Kidney epithelial cell (primary cell): ENCODE measurements at regions not wholly inside any gene's neighbourhood (a gene's known extent, or its start where the extent isn't known, plus 50 kb on each side); places are given as distances from the start of the nearest gene placed in this dataset.

ENCODE experiments used
- DNase-seq: peaks from one replicate; pipeline ENCODE4 v3.0.0-alpha.2; 2010; ENCODE audit warnings: low read depth
- H3K27me3 ChIP-seq: 2 replicates; pipeline ENCODE4 v1.6.0; 2011; ENCODE audit warnings: low read length; ENCODE audit not compliant: control insufficient read depth, insufficient read depth
- H3K36me3 ChIP-seq: 2 replicates; pipeline ENCODE4 v1.5.1; 2011; ENCODE audit warnings: low read length; ENCODE audit not compliant: control insufficient read depth, insufficient read depth
- H3K4me3 ChIP-seq: 2 replicates; pipeline ENCODE4 v1.5.1; 2011; ENCODE audit warnings: low read depth, mild to moderate bottlenecking, control low read depth, low read length
- CTCF ChIP-seq: IDR thresholded peaks from 2 replicates; pipeline ENCODE4 v1.5.1; 2011; ENCODE audit warnings: mild to moderate bottlenecking, moderate library complexity, low read length, control low read depth, inconsistent platforms; ENCODE audit not compliant: insufficient read depth, poor library complexity, severe bottlenecking

- no peak for TF ChIP-seq CTCF
- Histone ChIP-seq H3K27me3 (no peaks in the 10 kb centered on the region), H3K36me3 (no peaks in the 10 kb centered on the region), H3K4me3 (no peak overlapping the region)
- DNase-seq: no peak
Measured at GRCh38 chr11:127340438-127340837, 339.9 kb upstream of the KIRREL3 start.

GRCh38 chr11:127339376-127339775, 338.8 kb upstream of the KIRREL3 start:
- Histone ChIP-seq H3K36me3 (no peaks in the 10 kb centered on the region), H3K27me3 (no peaks in the 10 kb centered on the region), H3K4me3 (no peak overlapping the region)
- DNase-seq: no peak
- TF ChIP-seq CTCF: no peak

- H3K27me3 ChIP-seq: no peaks in the 10 kb centered on the region
- DNase-seq: no peak
- TF ChIP-seq CTCF: no peak
- no peak overlapping the region for H3K4me3 ChIP-seq
- no peaks in the 10 kb centered on the region for H3K36me3 ChIP-seq
Measured at GRCh38 chr11:127338380-127339259, 338.1 kb upstream of the KIRREL3 start.

GRCh38 chr11:127334466-127334865, 333.9 kb upstream of the KIRREL3 start:
- H3K27me3 ChIP-seq: no peaks in the 10 kb centered on the region
- DNase-seq: no peak
- no peak overlapping the region for H3K4me3 ChIP-seq
- no peak for TF ChIP-seq CTCF
- H3K36me3 ChIP-seq: no peaks in the 10 kb centered on the region

GRCh38 chr11:127332896-127333295, 332.3 kb upstream of the KIRREL3 start:
- no peaks in the 10 kb centered on the region for H3K27me3 ChIP-seq
- no peaks in the 10 kb centered on the region for H3K36me3 ChIP-seq
- DNase-seq: no peak
- H3K4me3 ChIP-seq: no peak overlapping the region
- TF ChIP-seq CTCF: no peak

- H3K27me3 ChIP-seq: no peaks in the 10 kb centered on the region
- no peaks in the 10 kb centered on the region for H3K36me3 ChIP-seq
- TF ChIP-seq CTCF: no peak
- DNase-seq: no peak
- no peak overlapping the region for H3K4me3 ChIP-seq
Measured at GRCh38 chr11:127330044-127330443, 329.5 kb upstream of the KIRREL3 start.
